Trophoblast cell (in vitro differentiated cells and primary cell): ENCODE measurements at regions not wholly inside any gene's neighbourhood (a gene's known extent, or its start where the extent isn't known, plus 50 kb on each side); places are given as distances from the start of the nearest gene placed in this dataset.

Experiments
- DNase-seq, 2 donors: peaks; one replicate each; pipeline ENCODE4 v3.0.0-alpha.2; 2016
- H2AFZ ChIP-seq: 2 replicates; pipeline ENCODE4 v1.6.1; 2013; ENCODE audit warnings: low read length, moderate library complexity, mild to moderate bottlenecking; ENCODE audit not compliant: insufficient read depth, poor library complexity
- H2AK5ac ChIP-seq: 2 replicates; pipeline ENCODE4 v1.6.1; 2013; ENCODE audit warnings: mild to moderate bottlenecking, low read length
- H2BK120ac ChIP-seq: 2 replicates; pipeline ENCODE4 v1.6.1; 2013; ENCODE audit warnings: low read length, mild to moderate bottlenecking, moderate library complexity; ENCODE audit not compliant: insufficient read depth, poor library complexity
- H2BK12ac ChIP-seq: 2 replicates; pipeline ENCODE4 v1.6.1; 2013; ENCODE audit warnings: mild to moderate bottlenecking, low read length, moderate library complexity
- H2BK5ac ChIP-seq: 2 replicates; pipeline ENCODE4 v1.6.1; 2013; ENCODE audit warnings: low read length, low read depth, moderate library complexity, mild to moderate bottlenecking; ENCODE audit not compliant: poor library complexity
- H3K14ac ChIP-seq: 2 replicates; pipeline ENCODE4 v1.6.1; 2013; ENCODE audit warnings: mild to moderate bottlenecking, low read length
- H3K18ac ChIP-seq: 2 replicates; pipeline ENCODE4 v1.6.1; 2013; ENCODE audit warnings: mild to moderate bottlenecking, low read length
- H3K23ac ChIP-seq: 2 replicates; pipeline ENCODE4 v1.6.1; 2013; ENCODE audit warnings: low read length
- H3K27ac ChIP-seq: 2 replicates; pipeline ENCODE4 v1.5.1; 2013; ENCODE audit warnings: low read depth, mild to moderate bottlenecking, inconsistent platforms, low read length, moderate library complexity
- H3K27me3 ChIP-seq: 2 replicates; pipeline ENCODE4 v1.6.1; 2013; ENCODE audit warnings: inconsistent platforms, mild to moderate bottlenecking, low read length, moderate library complexity; ENCODE audit not compliant: insufficient read depth
- H3K36me3 ChIP-seq, 2 experiments: 1 replicate in 1 of 2; 2 replicates in 1 of 2; pipeline ENCODE4 v1.6.1; 2013; ENCODE audit warnings: low read length in 2 of 2, mild to moderate bottlenecking in 2 of 2, moderate library complexity in 1 of 2; ENCODE audit not compliant: insufficient read depth in 2 of 2, control insufficient read depth in 1 of 2
- H3K4ac ChIP-seq: 2 replicates; pipeline ENCODE4 v1.6.1; 2013; ENCODE audit warnings: low read depth, mild to moderate bottlenecking, low read length, moderate library complexity
- H3K4me1 ChIP-seq, 2 experiments: 1 replicate in 1 of 2; 2 replicates in 1 of 2; pipeline ENCODE4 v1.6.1; 2013; ENCODE audit warnings: low read length in 2 of 2, mild to moderate bottlenecking in 2 of 2, moderate library complexity in 1 of 2; ENCODE audit not compliant: insufficient read depth in 2 of 2, control insufficient read depth in 1 of 2
- H3K4me2 ChIP-seq: 2 replicates; pipeline ENCODE4 v1.6.1; 2013; ENCODE audit warnings: inconsistent platforms, mild to moderate bottlenecking, low read length, moderate library complexity
- H3K4me3 ChIP-seq: 2 replicates; pipeline ENCODE4 v1.5.1; 2013; ENCODE audit warnings: mild to moderate bottlenecking, low read depth, low read length, inconsistent platforms
- H3K79me1 ChIP-seq: one replicate; pipeline ENCODE4 v1.6.1; 2013; ENCODE audit warnings: low read length
- H3K79me2 ChIP-seq: 2 replicates; pipeline ENCODE4 v1.6.1; 2013; ENCODE audit warnings: low read length, mild to moderate bottlenecking; ENCODE audit not compliant: control insufficient read depth, insufficient read depth, poor library complexity
- H3K9ac ChIP-seq: 2 replicates; pipeline ENCODE4 v1.6.1; 2013; ENCODE audit warnings: mild to moderate bottlenecking, low read length
- H3K9me3 ChIP-seq: 2 replicates; pipeline ENCODE4 v1.6.1; 2013; ENCODE audit warnings: low read depth, mild to moderate bottlenecking, control low read depth, inconsistent platforms, low read length; ENCODE audit not compliant: insufficient read depth
- H4K12ac ChIP-seq: 2 replicates; pipeline ENCODE4 v1.6.1; 2013; ENCODE audit warnings: low read depth, mild to moderate bottlenecking, low read length, moderate library complexity
- H4K8ac ChIP-seq: 2 replicates; pipeline ENCODE4 v1.6.1; 2013; ENCODE audit warnings: low read depth, mild to moderate bottlenecking, low read length, moderate library complexity
- H4K91ac ChIP-seq: one replicate; pipeline ENCODE4 v1.6.1; 2013; ENCODE audit warnings: low read depth, mild to moderate bottlenecking, low read length, moderate library complexity
- WGBS: extraction: QIAGEN DNeasy Blood & Tissue Kit; methylation state at CpG from one replicate; pipeline ENCODE4 v1.1.7; 2013; ENCODE audit warnings: missing lambda C conversion rate; ENCODE audit not compliant: insufficient read length, insufficient coverage; ENCODE audit errors: extremely low coverage; 5-methylcytosine and 5-hydroxymethylcytosine counted together

DNA sequence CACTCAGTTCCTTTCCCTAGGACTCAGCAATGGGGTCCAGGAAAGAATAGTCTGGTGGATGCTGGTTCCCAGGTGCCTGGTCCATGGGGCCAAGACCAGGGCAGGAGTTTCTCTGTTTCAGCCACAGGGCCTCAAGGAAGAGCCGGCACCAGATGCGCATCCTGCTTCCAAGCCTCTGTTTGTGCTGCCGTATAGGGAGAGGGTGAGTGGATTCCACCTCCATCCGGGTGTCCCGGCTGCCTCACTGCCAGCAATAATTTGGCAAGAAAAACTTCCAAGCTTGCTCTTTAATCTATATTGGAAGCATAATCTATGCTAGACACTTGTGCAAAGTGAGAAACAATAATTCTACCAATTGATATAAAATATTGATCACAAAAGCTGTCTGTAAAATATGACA lies 261.2 kb upstream of the HS6ST1 start:
- no peak overlapping the region for H2AFZ ChIP-seq
- H3K9me3 ChIP-seq, result no peaks in the 10 kb centered on the region
- H3K9ac ChIP-seq, result peak overlapping the region; percentile 21
- H3K4me2 ChIP-seq, result no peak overlapping the region
- H3K79me2 ChIP-seq, result no peaks in the 10 kb centered on the region
- H3K4ac ChIP-seq, result no peak overlapping the region
- no peak overlapping the region for H2AK5ac ChIP-seq
- no peaks in the 10 kb centered on the region for H3K27me3 ChIP-seq
- no peaks in the 10 kb centered on the region for H3K36me3 ChIP-seq
- no CpG with 5 or more reads among the region's 5 CpGs for whole genome bisulfite sequencing
- no peak for DNase-seq
- no peak overlapping the region for H4K12ac ChIP-seq
- H4K91ac ChIP-seq, result no peak overlapping the region
- H3K27ac ChIP-seq, result no peak overlapping the region
- no peaks in the 10 kb centered on the region for H3K79me1 ChIP-seq
- H3K4me1 ChIP-seq, result no peaks in the 10 kb centered on the region
- no peak overlapping the region for H2BK12ac ChIP-seq
- H2BK120ac ChIP-seq, result no peak overlapping the region
- no peak overlapping the region for H4K8ac ChIP-seq
- no peak overlapping the region for H2BK5ac ChIP-seq
- H3K14ac ChIP-seq, result no peak overlapping the region
- H3K18ac ChIP-seq, result no peak overlapping the region
- no peak overlapping the region for H3K23ac ChIP-seq
- H3K4me3 ChIP-seq, result no peak overlapping the region

DNA sequence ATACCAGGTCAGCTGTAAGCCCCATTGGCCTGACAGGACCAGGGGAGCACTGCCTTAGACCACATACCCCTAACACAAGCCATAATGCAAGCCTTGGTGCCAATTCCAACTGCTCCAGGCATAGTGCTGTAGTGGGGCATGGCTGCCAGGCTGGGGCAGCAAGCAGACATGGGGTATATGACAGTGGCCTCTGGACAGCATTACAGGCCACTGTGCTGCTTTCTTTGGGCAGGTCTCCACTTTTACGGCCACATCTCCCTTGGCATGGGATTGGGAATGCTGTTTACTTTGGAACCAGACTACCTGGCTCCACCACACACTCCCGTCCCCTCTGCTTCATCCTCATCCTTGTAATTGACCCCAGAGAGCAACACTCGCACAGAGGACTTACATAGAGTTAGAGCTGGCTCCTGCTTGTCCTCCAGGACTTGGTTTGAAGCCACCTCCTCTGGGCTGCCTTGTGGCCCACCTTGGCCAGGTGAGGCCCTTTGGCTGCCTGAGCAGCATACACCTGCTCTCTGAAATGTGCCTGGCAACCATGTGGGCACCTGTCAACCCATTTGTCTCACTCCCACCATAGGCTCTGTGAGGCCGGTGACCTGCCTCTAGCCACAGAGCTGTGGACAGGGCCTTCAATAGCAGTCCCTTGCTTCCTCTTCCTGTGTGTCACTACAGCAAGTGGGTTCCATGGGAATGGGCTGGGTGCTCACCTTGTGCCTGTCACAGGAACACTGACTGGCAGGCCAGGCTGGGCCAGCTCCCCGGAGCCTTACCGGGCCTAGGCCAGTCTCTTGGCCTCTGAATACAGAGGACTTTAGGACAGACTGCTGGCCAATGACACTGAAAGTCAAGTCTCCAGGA lies 262.6 kb upstream of the HS6ST1 start:
- H3K79me1 ChIP-seq, result no peaks in the 10 kb centered on the region
- no CpG with 5 or more reads among the region's 6 CpGs for WGBS

DNA sequence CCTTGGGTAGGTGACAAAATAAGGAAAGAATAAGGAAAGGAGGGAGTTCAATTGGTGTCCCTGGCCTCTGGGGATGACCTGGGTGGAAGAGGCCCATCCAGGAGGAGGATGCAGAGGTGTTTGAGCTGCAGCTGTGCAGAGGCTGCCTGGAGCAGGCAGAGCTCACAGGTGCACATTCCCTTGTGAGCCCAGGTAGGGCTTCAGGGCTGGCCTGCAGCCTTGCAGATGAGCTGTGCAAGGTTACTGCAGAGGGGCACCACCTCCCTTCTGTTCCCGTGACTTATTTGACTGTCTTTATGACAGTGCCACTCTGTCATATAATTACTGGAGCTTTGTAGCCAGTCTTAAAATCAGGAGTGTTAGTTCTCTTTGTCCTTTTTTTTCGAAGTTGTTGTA lies 263.2 kb upstream of the HS6ST1 start:
- Histone ChIP-seq H3K27me3 (no peaks in the 10 kb centered on the region), H3K79me1 (no peaks in the 10 kb centered on the region), H3K4me2 (no peak overlapping the region), H2BK5ac (no peak overlapping the region), H2AFZ (no peak overlapping the region), H3K4ac (no peak overlapping the region), H3K4me1 (no peaks in the 10 kb centered on the region), H3K23ac (no peak overlapping the region), H3K14ac (no peak overlapping the region), H2BK120ac (no peak overlapping the region), H3K36me3 (no peaks in the 10 kb centered on the region), H3K9ac (no peak overlapping the region), H3K27ac (no peak overlapping the region), H4K12ac (no peak overlapping the region), H3K9me3 (no peaks in the 10 kb centered on the region), H3K4me3 (no peak overlapping the region), H2BK12ac (no peak overlapping the region), H4K91ac (no peak overlapping the region), H3K79me2 (no peaks in the 10 kb centered on the region), H3K18ac (no peak overlapping the region), H2AK5ac (no peak overlapping the region), H4K8ac (no peak overlapping the region)
- DNase-seq, result no peak
- WGBS, result no CpG with 5 or more reads among the region's 2 CpGs

More for the DNA sequence above, 262.6 kb upstream of the HS6ST1 start:
- no peak overlapping the region for H4K91ac ChIP-seq
- no peak overlapping the region for H3K23ac ChIP-seq
- no peaks in the 10 kb centered on the region for H3K4me1 ChIP-seq
- no peaks in the 10 kb centered on the region for H3K79me2 ChIP-seq
- H2AFZ ChIP-seq, result no peak overlapping the region
- H2AK5ac ChIP-seq, result no peak overlapping the region
- no peaks in the 10 kb centered on the region for H3K27me3 ChIP-seq
- no peak overlapping the region for H3K27ac ChIP-seq
- no peak overlapping the region for H3K4me2 ChIP-seq
- H3K14ac ChIP-seq, result no peak overlapping the region
- H4K8ac ChIP-seq, result no peak overlapping the region
- no peak overlapping the region for H2BK12ac ChIP-seq
- H3K36me3 ChIP-seq, result no peaks in the 10 kb centered on the region
- H3K9ac ChIP-seq, result peak overlapping the region; percentile 35
- no peak for DNase-seq
- H3K4me3 ChIP-seq, result no peak overlapping the region
- no peak overlapping the region for H2BK120ac ChIP-seq
- no peaks in the 10 kb centered on the region for H3K9me3 ChIP-seq
- H2BK5ac ChIP-seq, result no peak overlapping the region
- H3K4ac ChIP-seq, result no peak overlapping the region
- no peak overlapping the region for H3K18ac ChIP-seq
- no peak overlapping the region for H4K12ac ChIP-seq

DNA sequence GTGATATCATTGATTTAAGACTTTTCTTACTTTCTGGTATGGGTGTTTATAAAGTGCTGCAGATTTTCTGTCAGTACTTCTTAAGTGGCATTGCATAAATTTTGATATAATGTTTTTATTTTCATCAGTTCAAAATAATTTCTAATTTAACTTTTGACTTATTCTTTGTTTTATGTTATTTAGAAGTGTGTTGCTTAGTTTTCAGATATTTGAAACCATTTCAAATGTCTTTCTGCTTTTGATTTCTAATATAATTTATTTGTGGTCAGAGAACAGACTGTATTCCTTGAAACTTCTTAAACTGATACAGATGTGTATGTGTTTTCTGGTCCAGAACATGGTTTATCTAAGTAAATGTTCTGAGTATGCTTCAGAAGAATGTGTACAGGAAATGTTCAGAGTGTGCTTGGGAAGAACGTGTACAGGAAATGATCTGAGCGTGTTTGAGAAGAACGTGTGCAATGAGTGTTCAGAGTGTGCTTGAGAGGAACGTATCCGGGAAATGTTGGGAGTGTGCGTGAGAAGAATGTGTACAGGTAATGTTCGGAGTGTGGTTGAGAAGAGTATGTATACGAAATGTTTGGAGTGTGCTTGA lies 265.7 kb upstream of the HS6ST1 start:
- H2AK5ac ChIP-seq, result no peak overlapping the region
- no peaks in the 10 kb centered on the region for H3K36me3 ChIP-seq
- H4K91ac ChIP-seq, result no peak overlapping the region
- 100% methylated on average over 7 of the region's 8 CpGs for WGBS
- H3K4me2 ChIP-seq, result no peak overlapping the region
- H3K9ac ChIP-seq, result no peak overlapping the region
- H2BK5ac ChIP-seq, result no peak overlapping the region
- H3K4me3 ChIP-seq, result no peak overlapping the region
- H3K27ac ChIP-seq, result no peak overlapping the region
- H3K14ac ChIP-seq, result no peak overlapping the region
- H3K23ac ChIP-seq, result no peak overlapping the region
- no peak overlapping the region for H2BK120ac ChIP-seq
- H3K4ac ChIP-seq, result no peak overlapping the region
- no peaks in the 10 kb centered on the region for H3K27me3 ChIP-seq
- H3K79me1 ChIP-seq, result no peaks in the 10 kb centered on the region
- H3K9me3 ChIP-seq, result no peaks in the 10 kb centered on the region
- no peak overlapping the region for H3K18ac ChIP-seq
- H4K8ac ChIP-seq, result no peak overlapping the region
- no peak overlapping the region for H2BK12ac ChIP-seq
- H2AFZ ChIP-seq, result no peak overlapping the region
- DNase-seq, result peak; percentile 49 to 61
- H4K12ac ChIP-seq, result no peak overlapping the region
- H3K4me1 ChIP-seq, result no peaks in the 10 kb centered on the region
- no peaks in the 10 kb centered on the region for H3K79me2 ChIP-seq
